HG03520 (cell line): ENCODE measurements at regions not wholly inside any gene's neighbourhood (a gene's known extent, or its start where the extent isn't known, plus 50 kb on each side); places are given as distances from the start of the nearest gene placed in this dataset.
"Not testable (repeated sequence)": the region's sequence is repeated elsewhere in the genome, so short reads cannot be mapped to it uniquely, and the experiment has no call there.

Source experiments
- ATAC-seq: cut with Tn5 transposase; IDR thresholded peaks from one replicate; pipeline ENCODE4 v1.9.1; 2021; ENCODE audit warnings: mild to moderate bottlenecking, moderate library complexity; ENCODE audit not compliant: unreplicated experiment

DNA sequence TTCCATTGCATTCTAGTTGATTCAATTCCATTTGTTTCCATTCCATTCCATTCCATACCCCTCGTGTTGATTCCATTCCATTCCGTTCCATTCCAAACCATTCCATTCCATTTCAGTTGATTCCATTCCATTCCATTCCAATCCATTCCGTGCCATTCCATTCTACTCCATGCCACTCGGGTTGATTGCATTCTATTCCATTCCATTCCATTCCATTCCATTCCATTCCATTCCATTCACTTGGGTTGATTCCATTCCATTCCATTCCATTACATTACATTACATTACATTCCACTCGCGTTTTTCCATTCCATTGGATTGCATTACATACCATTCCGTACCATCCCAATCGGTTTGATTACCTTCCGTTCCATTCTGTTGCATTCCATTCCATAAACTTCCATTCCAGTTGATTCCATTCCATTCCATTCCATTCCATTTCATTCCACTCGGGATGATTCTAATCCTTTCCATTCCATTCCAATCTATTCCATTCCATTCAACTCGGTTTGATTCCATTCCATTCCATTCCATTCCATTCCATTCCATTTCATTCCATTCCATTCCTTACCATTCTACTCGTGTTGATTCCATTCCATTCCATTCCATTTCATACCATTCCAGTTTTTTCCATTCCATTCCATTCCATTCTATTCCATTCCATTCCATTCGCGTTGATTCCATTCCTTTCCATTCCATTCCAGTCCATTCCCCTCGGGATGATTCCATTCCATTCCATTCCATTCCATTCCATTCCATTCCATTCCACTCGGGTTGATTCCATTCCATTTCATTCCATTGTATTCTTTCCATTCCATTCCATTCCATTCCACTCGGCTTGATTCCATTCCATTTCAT, 1140.4 kb downstream of the RPIA start:
- ATAC-seq: no peak

DNA sequence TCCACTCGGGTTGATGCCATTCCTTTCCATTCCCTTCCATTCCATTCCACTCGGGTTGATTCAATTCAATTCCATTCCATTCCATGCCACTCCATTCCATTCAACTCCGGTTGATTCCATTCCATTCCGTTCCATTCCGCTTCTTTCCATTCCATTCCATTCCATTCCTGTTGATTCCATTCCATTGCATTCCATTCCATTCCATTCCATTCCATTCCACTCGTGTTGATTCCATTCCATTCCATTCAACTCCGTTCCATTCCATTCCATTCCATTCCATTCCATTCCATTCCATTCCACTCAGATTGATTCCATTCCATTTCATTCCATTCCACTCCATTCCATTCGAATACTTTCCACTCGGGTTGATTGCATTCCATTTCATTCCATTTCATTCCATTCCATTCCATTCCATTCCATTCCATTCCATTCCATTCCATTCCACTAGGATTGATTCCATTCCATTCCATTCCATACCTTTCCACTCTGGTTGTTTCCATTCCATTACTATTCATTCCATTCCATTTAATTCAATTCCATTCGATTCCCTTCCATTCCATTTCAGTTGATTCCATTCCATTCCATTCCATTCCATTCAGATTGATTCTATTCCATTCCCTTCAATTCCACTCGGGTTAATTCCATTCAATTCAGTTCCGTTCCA, 1141.8 kb downstream of the RPIA start:
- ATAC-seq: peak; percentile 45

DNA sequence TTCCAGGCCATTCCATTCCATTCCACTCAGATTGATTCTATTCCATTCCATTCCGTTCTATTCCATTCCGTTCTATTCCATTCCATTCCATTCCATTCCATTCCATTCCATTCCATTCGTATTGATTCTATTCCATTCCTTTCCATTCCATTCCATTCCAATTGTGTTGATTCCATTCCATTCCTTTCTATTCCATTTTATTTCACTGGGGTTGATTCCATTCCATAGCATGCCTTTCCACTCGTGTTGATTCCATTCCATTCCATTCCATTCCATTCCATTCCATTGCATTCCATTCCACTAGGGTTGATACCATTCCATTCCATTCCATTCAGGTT, 1142.3 kb downstream of the RPIA start:
- no peak for ATAC-seq

DNA sequence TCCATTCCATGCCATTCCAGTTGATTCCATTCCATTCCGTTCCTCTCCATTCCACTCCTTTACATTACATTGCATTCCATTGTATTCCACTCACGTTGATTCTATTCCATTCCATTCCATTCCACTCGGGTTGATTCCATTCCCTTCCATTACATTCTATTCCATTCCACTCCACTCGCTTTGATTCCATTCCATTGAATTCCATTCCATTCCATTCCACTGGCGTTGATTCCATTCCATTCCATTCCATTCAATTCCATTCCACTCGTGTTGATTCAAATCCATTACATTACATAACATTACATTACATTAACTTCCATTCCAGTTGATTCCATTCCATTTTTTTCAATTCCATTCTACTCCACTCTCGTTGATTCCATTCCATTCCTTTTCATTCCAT, 1142.8 kb downstream of the RPIA start:
- no peak for ATAC-seq

DNA sequence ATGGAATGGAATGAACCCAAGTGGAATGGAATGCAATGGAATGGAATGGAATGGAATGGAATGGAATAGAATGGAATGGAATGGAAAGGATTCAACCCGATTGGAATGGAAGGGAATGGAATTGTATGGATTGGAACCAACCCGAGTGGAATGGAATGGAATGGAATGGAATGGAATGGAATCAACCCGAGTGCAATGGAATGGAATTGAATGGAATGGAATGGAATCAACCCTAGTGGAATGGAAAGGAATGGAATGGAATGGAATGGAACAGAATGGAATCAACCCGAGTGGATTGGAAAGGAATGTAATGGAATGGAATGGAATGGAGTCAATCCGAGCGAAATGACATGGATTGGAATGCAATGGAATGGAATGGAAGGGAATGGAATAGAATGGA, 1144.9 kb downstream of the RPIA start:
- ATAC-seq: not testable (repeated sequence)

DNA sequence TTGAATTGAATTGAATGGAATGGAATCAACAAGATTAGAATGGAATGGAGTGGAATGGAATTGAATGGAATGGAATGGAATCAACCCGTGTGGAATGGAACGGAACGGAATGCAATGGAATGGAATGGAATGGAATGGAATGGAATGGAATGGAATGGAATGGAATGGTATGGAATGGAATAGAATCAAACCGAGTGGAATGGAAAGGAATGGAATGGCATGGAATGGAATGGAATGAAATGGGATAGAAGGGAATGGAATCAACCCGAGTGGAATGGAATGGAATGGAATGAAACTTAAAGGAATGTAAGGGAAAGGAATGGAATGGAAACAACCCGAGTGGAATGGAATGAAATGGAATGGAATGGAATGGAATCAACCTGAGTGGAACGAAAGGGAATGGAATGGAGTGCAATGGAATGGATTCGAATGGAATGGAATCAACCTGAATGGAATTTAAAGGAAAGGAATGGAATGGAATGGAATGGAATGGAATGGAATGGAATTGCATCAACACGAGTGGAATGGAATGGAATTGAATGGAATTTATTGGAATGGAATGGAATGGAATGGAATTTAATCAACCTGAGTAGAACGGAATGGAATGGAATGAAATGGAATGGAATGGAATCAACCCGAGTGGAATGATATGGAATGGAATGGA, 1146.6 kb downstream of the RPIA start:
- no peak for ATAC-seq

DNA sequence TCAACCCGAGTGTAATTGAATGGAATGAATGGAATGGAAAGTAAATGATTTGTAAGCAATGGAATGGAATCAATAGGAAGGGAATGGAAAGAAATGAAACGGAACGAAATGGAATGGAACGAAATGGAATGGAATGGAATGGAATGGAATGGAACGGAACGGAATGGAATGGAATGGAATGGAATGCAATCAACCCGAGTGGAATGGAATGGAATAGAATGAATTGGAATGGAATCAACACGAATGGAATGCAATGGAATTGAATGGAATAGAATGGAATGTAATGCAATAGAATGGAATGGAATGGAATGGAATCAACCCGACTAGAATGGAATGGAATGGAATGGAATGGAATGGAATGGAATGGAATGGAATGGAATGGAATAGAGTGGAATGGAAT, 1148.7 kb downstream of the RPIA start:
- not testable (repeated sequence) for ATAC-seq

DNA sequence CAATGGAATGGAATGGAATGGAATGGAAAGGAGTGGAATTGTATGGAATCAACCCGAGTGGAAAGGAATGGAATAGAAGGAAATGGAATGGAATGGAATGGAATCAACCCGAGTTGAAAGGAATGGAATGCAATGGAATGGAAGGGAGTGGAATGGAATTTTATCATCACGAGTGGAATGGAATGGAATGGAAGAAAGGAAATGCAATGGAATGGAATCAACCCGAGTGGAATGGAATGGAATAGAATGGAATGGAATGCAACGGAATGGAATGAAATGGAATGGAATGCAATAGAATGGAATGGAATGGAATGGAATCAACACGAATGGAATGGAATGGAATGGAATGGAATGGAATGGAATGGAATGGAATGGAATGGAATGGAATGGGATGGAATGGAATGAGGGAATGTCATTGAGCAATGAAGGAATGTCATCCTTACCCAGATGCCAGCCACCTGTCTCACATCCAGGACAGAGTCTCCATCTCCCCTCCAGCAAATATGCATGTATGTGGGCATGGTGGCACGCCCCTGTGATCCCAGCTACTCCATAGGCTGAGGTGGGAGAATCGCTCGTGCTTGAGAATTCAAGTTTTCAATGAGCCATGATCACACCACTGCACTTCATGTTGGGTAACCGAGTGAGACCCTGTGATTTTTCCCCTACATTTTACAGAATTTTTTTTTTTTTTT, 1149.5 kb downstream of the RPIA start:
- peak; percentile 29 for ATAC-seq

DNA sequence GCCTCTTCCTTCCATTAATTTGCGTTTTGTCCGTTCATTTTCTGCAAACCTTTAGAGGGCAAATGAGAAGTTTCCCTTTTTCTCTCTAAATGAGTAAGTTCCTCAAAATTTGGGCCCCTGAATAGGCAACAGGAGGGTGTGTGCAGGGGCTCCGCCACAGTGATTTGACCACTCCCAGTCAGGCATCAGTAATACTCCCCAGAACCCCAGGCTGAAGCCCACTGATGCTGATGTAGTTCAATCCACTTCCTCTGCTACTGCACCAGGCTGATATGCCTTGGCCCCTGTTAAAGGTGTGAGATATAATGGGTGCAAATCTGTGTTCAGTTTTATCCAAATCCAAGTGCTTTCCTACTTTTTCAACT, 1150.0 kb downstream of the RPIA start:
- ATAC-seq: no peak

DNA sequence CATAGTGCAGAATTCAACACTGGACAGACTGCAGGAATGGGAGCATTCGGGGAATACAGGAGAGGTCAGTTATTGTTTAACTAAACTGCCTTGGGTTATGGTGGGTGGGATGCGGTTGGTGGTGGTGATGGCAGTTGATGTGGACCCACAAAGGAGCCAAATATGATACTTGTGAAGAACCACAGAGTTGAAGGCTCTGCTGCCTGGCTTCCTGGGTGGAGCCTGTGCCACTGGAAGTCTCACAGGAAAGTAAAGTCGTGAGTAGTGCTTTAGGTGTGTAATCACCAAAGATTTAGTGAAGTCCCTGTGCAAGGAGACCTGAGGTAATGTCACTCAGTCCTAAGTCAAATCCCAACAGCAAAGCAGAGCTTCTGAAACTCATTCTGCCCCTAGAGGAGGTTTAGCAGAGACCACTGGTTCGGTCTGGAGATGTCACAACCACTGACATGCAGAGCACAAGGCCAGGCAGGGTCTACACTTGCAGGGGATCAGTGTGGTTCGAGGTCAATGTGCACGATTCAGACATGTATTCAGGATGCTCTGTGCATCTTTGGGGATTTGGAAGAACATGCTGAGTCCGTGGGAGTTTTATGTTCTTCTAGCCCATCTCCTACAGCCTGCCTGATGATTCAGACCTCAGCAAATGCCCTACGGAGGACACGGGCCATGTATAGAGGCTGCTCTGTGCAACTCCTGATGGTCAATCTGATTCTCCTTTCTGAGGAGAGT, 1150.9 kb downstream of the RPIA start:
- no peak for ATAC-seq

DNA sequence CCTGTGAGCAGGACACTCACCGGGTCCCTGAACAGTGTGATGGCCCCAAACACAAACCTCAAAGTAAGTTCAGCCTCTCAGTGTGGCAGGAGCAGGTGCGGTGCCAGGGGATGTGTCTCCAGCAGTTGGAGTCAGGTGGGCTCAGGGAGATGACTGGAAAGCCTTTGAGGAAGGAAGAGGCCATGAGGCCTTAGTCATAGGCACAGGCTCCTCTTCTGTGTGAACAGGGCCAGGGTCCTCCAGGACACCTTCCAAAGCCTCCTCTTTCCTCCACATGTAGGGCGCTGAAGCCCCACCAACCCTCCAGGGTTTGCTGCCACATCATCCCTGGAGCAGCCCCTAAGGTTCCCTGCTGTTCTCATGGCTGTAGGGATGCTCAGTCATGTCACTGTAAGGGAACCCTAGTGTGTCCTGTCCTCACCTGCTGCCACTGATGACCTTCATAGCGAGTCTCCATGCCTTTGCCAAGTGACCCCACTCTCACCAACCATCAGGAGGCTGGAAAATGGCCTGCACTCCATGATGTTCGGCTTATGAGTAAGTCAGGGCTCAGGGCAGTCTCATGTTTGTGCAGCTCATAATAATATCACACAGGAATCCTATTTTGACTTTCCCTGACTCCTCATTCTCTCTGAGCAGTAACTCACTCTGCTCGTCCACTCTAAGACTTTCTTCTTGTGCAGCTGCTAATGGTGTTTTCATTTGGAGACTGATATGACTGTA, 1152.9 kb downstream of the RPIA start:
- no peak for ATAC-seq

DNA sequence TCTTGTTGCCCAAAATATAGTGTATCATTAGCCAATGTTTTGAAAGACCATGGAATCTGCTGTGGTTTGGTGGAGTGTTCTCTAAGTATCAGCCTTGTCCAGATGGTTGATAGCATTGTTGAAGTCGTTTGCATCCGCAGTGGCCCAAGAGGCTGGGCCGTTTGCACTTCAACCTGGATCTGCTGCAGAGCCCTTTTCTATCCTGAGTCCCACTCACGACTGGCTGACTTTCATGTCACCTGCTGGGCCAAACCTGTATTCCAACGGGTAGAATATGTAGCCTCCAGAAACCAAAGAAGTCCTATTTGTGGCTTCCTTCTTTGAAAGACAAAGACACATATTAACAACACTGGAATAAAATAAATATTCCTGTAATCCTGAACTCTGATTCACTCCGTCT, 1154.1 kb downstream of the RPIA start:
- no peak for ATAC-seq

DNA sequence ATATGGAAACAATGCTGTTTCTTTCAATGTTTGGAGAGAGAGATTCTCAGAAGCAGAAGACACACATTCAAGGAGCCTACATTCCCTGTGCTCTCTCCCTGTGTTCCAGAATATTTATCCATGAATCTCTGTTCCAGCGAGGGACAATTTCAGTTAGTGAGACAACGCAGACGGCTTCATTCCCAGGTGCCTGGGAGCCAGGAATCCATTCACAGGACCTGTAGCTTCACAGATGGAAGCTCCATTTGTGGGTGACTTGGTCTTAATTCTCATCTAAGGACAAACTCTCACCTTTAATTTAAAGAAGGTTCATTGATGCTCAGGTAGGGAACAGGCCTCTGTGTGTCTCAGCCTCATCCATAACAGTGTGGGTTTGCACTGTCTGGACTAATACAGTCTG, 1156.6 kb downstream of the RPIA start:
- no peak for ATAC-seq

DNA sequence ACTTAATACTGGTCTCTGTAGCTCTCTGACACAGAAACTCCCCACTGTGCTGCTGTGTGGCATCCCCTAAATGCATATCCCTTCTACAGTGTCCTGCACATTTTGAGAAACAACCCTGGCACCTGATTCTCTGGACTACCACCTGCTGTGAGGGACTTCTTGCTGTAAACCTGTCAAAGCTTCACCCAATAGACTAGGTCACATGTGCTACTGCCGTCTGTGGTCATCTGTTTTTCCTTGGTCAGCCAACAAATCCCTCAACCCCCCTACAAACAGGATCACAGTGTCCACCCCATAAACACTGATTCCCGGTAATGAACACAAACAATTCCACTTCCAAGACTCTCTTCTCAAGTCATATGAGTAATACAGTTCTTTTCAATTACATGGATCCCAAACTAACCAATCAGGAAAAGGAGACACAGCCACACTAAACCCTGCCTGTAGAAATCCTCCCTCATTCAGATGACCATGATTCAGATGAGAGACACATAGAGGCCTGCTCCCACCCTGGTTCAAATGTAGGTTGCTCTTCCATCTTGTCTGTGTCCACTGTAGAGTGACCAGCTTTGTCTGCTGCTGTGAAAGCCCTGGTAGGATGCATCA, 1157.4 kb downstream of the RPIA start:
- no peak for ATAC-seq

DNA sequence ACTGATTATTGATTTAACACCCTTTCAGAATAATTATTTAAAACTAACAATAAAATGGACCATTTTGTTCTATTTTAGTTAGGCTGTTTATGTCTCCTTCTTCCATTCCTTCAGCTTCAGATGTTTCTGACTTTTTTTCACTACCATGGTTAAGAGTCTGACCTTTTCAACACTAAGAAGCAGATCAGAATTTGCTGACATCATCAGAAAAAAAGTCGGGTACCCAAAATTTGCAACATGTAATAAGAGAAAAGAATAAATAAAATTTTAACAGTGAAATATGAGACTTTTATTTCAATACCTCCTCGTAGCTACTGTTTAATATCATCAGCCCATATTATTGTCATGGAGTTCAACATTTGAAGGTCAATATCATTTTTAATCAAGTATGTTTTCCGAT, 1158.3 kb downstream of the RPIA start:
- no peak for ATAC-seq

DNA sequence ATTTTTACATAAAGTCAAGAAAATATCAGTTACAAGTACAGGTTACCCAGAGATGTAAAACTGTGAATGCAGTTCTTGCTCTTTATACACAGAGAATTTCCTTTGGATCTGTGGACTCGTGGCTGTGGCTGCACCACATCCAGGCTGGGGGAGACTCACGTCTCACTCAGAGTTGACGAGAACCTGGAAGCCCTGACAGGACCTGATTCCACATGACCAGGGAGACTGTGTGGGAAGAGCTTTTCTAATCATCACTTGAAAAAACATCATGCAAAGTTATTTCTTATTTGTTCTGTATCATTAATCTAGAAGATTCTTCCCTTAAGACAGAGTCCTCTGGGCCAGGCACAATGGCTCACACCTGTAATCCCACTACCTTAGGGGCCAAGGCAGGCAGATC, 1159.0 kb downstream of the RPIA start:
- no peak for ATAC-seq

DNA sequence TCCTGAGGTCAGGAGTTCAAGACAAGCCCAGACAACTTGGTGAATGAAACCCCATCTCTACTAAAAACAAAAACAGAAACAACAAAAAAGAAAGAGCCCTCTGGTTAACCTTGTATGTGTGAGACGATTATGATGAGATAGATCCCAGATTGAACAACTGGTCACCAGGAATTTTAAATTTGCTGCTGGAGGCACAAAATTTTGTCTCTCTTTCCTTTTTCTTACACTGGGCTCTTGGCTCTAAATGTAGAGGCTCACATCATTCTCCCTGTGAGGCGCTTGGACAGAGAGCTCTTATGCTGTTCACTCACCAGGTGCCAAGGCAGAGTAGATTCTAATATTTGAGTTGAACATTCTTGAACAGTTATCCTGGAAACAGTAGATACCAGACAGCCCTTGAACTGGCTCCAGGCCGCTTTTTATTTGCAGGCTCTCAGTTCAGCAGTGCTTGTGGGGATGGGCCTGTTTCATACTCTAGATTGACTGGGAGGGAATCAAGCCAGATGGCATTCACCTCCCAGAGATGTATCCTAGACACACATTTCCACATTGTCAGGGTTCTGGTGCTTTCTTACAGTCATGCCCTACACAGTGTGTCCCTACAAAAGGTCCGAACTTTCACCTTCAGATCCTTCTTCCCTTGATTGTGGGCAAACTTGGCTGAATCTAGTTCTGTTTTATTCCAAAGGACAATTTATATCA, 1159.6 kb downstream of the RPIA start:
- no peak for ATAC-seq

DNA sequence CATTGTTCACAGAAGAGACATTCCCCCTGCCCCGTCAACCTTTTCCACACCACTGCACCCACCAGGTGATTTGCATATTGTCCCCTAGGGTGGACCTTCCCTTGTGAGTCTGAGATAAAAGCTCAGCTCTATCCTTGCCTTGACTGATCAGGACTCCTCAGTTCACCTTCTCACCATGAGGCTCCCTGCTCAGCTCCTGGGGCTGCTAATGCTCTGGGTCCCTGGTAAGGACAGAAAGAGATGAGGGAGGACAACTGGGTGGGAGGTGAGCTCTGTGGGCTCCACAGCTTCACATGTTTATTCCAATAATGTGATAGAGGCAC, 1160.1 kb downstream of the RPIA start:
- ATAC-seq: no peak

DNA sequence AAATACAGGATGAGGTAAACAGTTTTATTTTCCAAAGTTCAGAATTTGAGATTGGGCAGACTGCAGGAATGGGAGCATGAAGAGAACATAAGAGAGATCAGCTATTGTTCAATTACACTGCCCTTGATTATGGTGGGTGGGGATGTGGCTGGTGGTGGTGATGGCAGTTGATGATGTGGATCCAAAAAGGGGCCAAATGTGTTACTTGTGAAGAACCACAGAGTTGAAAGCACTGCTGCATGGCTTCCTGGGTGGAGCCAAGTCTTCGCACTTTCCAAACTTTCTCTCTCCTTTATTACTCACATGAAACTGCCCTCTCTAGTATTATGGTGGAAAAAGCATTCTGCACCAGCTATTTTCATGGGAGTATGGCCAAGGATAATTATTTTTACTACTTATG, 1162.0 kb downstream of the RPIA start:
- ATAC-seq: not testable (repeated sequence)
